Astrocyte of the cerebellum (primary cell): ENCODE measurements at regions not wholly inside any gene's neighbourhood (a gene's known extent, or its start where the extent isn't known, plus 50 kb on each side); places are given as distances from the start of the nearest gene placed in this dataset.
"Not testable (repeated sequence)": the region's sequence is repeated elsewhere in the genome, so short reads cannot be mapped to it uniquely, and the experiment has no call there.

ENCODE experiments used
- DNase-seq: peaks from one replicate; pipeline ENCODE4 v3.0.0-alpha.2; 2011; ENCODE audit warnings: low read depth
- H3K4me3 ChIP-seq: 2 replicates; pipeline ENCODE4 v1.5.1; 2011; ENCODE audit warnings: mild to moderate bottlenecking, low read depth, low read length, moderate library complexity
- CTCF ChIP-seq: IDR thresholded peaks from 2 replicates; pipeline ENCODE4 v1.5.1; 2012; ENCODE audit warnings: low read length, low read depth, moderate library complexity, mild to moderate bottlenecking; ENCODE audit errors: missing control alignments
- in situ Hi-C: cut with HindIII; loops from 2 replicates; pipeline ENCODE4 v1.10.0; 2017; ENCODE audit warnings: low sequenced_read_pairs

GRCh38 chr10:28883741-28884423, 206.6 kb downstream of the BAMBI start:
- in situ Hi-C loops = no loop called here
- TF ChIP-seq CTCF = no peak
- H3K4me3 ChIP-seq = no peak overlapping the region
- DNase-seq = no peak

DNA sequence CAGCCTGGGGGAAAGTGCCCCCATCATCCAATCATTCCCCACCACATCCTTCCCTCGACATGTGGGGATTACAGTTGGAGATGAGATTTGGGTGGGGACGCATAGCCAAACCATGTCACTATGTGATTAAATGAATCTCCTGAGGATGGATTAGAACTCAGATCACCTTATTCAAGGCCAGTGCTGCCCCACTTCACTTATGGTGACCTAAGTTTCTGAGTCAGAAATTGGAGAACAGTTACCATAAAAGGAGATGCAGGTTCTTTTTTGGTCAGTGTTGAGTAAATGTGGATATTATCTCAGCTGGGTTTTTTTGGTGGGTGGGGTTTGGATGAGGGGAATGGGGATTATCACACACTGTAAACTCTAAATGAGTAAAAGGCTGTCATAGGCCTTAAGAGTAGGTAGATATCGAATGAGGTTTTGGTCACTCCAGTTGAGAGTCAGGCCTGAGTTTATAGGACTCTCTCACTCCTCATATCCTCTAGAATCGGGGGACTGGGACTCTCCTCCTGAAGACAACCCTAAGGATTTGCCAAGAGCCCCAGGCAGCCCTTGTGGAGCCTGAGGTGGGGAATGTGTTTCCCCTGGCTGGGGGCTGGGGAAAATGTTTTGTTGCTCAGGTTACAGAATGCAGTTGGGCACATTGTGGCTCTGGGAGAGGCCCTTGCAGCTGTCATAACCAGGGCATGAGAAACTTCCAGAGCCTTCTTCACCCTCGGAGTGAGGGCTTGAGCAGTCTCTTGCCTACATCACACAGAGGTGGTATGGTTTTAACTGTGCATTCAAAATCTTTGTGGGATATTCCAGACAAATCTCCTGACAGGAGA, 213.0 kb downstream of the BAMBI start:
- H3K4me3 ChIP-seq = no peak overlapping the region
- no peak for TF ChIP-seq CTCF
- in situ Hi-C loops = no loop called here
- no peak for DNase-seq

- in situ Hi-C loops = no loop called here
- no peak for DNase-seq
- TF ChIP-seq CTCF = no peak
- H3K4me3 ChIP-seq = no peak overlapping the region
Measured at GRCh38 chr10:28891058-28891713, 213.9 kb downstream of the BAMBI start.

DNA sequence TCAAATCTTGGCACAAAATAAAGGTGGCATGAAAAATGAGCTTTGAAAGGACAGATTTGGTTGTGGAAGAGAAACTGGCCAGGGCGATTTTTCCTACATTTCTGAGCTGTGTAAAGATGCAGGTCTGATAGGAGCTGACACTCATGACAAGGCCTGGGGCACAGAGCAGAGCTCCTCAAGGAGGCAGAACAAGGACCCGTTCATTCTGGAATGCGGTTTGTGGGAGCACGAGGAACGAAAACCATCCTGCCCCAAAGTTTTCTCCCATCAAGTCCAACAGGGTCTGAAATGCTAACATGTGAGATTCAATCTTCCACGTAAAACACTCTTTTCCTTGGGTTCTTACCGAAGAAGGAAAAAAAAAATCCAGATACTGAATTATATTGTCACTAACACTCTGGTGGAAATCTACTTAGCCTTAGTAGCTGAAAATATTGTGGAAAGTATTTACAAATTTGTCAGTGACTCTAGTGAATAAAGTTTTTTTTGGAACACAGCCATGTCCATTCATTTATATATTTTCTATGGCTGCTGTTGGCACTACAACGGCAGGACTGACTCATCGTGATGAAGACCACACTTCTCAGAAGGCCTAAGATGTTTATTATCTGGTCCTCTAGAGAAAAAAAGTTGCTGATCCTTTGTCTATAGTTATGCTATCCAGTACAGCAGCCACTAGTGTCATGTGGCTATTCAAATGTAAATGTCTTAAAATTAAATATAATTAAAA, 215.7 kb downstream of the BAMBI start:
- DNase-seq = peak; percentile 26
- TF ChIP-seq CTCF = no peak
- in situ Hi-C loops = no loop called here
- H3K4me3 ChIP-seq = no peak overlapping the region

GRCh38 chr10:28894146-28894545, 216.8 kb downstream of the BAMBI start:
- no peak for DNase-seq
- no peak for TF ChIP-seq CTCF
- H3K4me3 ChIP-seq = no peak overlapping the region
- in situ Hi-C loops = no loop called here

- H3K4me3 ChIP-seq, DNase-seq, in situ Hi-C loops: not testable (repeated sequence)
Measured at GRCh38 chr10:28895671-28896070, 218.3 kb downstream of the BAMBI start.

GRCh38 chr10:28896791-28897409, 219.6 kb downstream of the BAMBI start:
- in situ Hi-C loops, DNase-seq, H3K4me3 ChIP-seq: not testable (repeated sequence)
